A673 (cell line): ENCODE measurements at regions not wholly inside any gene's neighbourhood (a gene's known extent, or its start where the extent isn't known, plus 50 kb on each side); places are given as distances from the start of the nearest gene placed in this dataset.

Source experiments
- BruUV-seq: library from RNA; stranded (reverse); fragments of 400-500 nt; replicated peaks from 2 replicates; lab custom pipeline; 2021; lab: Mats Ljungman, UMichigan
- CTCF ChIA-PET: fragments of 300-600 bp; sonication (Branson Sonifier 250); formaldehyde crosslinking; loops from one replicate; lab custom pipeline; 2022; ENCODE audit warnings: antibody characterized with exemption; lab: Charles Lee
- POLR2A ChIA-PET: fragments of 300-600 bp; sonication (Branson Sonifier 250); formaldehyde crosslinking; loops from one replicate; lab custom pipeline; 2022; ENCODE audit warnings: antibody characterized with exemption; ENCODE audit not compliant: low non-redundant PET; lab: Charles Lee
- DNase-seq: peaks from one replicate; pipeline ENCODE4 v3.0.0-alpha.2; 2015; ENCODE audit warnings: low spot score
- H3K27ac ChIP-seq: fragments of 200-600 bp; sonication (generic); 2 replicates; pipeline ENCODE4 v1.5.1; 2016; ENCODE audit warnings: mixed run types, low read depth, mild to moderate bottlenecking, mixed read lengths, antibody characterized with exemption, low read length; ENCODE audit not compliant: poor library complexity, severe bottlenecking
- H3K27me3 ChIP-seq: fragments of 200-600 bp; sonication (generic); replicated peaks from 2 replicates; pipeline ENCODE4 v1.6.1; 2017; ENCODE audit warnings: mixed run types, low read depth, mild to moderate bottlenecking, mixed read lengths, antibody characterized with exemption, low read length; ENCODE audit not compliant: insufficient read depth, poor library complexity
- H3K36me3 ChIP-seq: fragments of 200-600 bp; sonication (generic); 2 replicates; pipeline ENCODE4 v1.6.1; 2016; ENCODE audit warnings: mixed run types, mild to moderate bottlenecking, mixed read lengths, antibody characterized with exemption, low read length; ENCODE audit not compliant: insufficient read depth, poor library complexity, severe bottlenecking
- H3K4me1 ChIP-seq: fragments of 200-600 bp; sonication (generic); 2 replicates; pipeline ENCODE4 v1.6.1; 2017; ENCODE audit warnings: mixed run types, mild to moderate bottlenecking, mixed read lengths, antibody characterized with exemption, low read length; ENCODE audit not compliant: insufficient read depth, poor library complexity, severe bottlenecking
- H3K4me3 ChIP-seq: fragments of 200-600 bp; sonication (generic); 2 replicates; pipeline ENCODE4 v1.5.1; 2016; ENCODE audit warnings: low read depth, mixed run types, mild to moderate bottlenecking, mixed read lengths, low read length; ENCODE audit not compliant: poor library complexity, severe bottlenecking
- H3K9me3 ChIP-seq: fragments of 200-600 bp; sonication (generic); 2 replicates; pipeline ENCODE4 v1.6.1; 2016; ENCODE audit warnings: mixed run types, low read depth, mild to moderate bottlenecking, mixed read lengths, antibody characterized with exemption, low read length; ENCODE audit not compliant: poor library complexity, severe bottlenecking
- CTCF ChIP-seq: fragments of 300-800, 200-600 bp; sonication (generic); conservative IDR thresholded peaks from 2 replicates; pipeline ENCODE4 v1.5.1; 2017; ENCODE audit warnings: low read depth, mild to moderate bottlenecking, antibody characterized with exemption, low read length, moderate library complexity, mixed read lengths
- EZH2 ChIP-seq: fragments of 200-600 bp; sonication (generic); IDR thresholded peaks from 2 replicates; pipeline ENCODE4 v1.6.1; 2017; ENCODE audit warnings: borderline replicate concordance, low read depth, mild to moderate bottlenecking, mixed read lengths, antibody characterized with exemption, low read length; ENCODE audit not compliant: poor library complexity, severe bottlenecking
- intact Hi-C: fragments of 100-400 bp; cut with micrococcal nuclease; formaldehyde crosslinking; loops from one replicate; pipeline ENCODE4 v1.10.0; 2022; ENCODE audit not compliant: unreplicated experiment

- Histone ChIP-seq H3K4me3 (no peak overlapping the region), H3K36me3 (no peaks in the 10 kb centered on the region), H3K27ac (no peak overlapping the region), H3K4me1 (no peaks in the 10 kb centered on the region), H3K9me3 (no peaks in the 10 kb centered on the region), H3K27me3 (no peaks in the 10 kb centered on the region)
- no peak for DNase-seq
- ChIA-PET CTCF (no interaction called here), POLR2A (no interaction called here)
- TF ChIP-seq CTCF (no peak), EZH2 (no peak)
- intact Hi-C loops: no loop called here
- BruUV-seq: no TSS peak
These were observed 262.9 kb upstream of the EDIL3 start for GRCh38 chr5:84647581-84647980.

- TF ChIP-seq CTCF (no peak), EZH2 (no peak)
- POLR2A ChIA-PET: no interaction called here
- H3K4me3 ChIP-seq: no peak overlapping the region
- no peak overlapping the region for H3K27ac ChIP-seq
- CTCF ChIA-PET: no interaction called here
- H3K4me1 ChIP-seq: no peaks in the 10 kb centered on the region
- BruUV-seq: no TSS peak
- H3K36me3 ChIP-seq: no peaks in the 10 kb centered on the region
- intact Hi-C loops: no loop called here
- no peaks in the 10 kb centered on the region for H3K9me3 ChIP-seq
- no peak for DNase-seq
- no peaks in the 10 kb centered on the region for H3K27me3 ChIP-seq
These were observed 258.1 kb upstream of the EDIL3 start for GRCh38 chr5:84642795-84643194.

GRCh38 chr5:84642324-84642723 lies 257.6 kb upstream of the EDIL3 start:
- H3K27ac ChIP-seq: no peak overlapping the region
- no peak for DNase-seq
- intact Hi-C loops: no loop called here
- POLR2A ChIA-PET: no interaction called here
- H3K4me1 ChIP-seq: no peaks in the 10 kb centered on the region
- no TSS peak for BruUV-seq
- no peaks in the 10 kb centered on the region for H3K27me3 ChIP-seq
- TF ChIP-seq EZH2: no peak
- no peaks in the 10 kb centered on the region for H3K36me3 ChIP-seq
- H3K4me3 ChIP-seq: no peak overlapping the region
- CTCF ChIA-PET: no interaction called here
- no peaks in the 10 kb centered on the region for H3K9me3 ChIP-seq

GRCh38 chr5:84637662-84638375 lies 253.1 kb upstream of the EDIL3 start:
- ChIA-PET POLR2A (no interaction called here), CTCF (no interaction called here)
- intact Hi-C loops: no loop called here

More at GRCh38 chr5:84637662-84638375, 253.1 kb upstream of the EDIL3 start:
- no peaks in the 10 kb centered on the region for H3K4me1 ChIP-seq
- H3K4me3 ChIP-seq: no peak overlapping the region
- H3K27me3 ChIP-seq: no peaks in the 10 kb centered on the region
- H3K36me3 ChIP-seq: no peaks in the 10 kb centered on the region
- no peak for DNase-seq
- H3K9me3 ChIP-seq: no peaks in the 10 kb centered on the region
- TF ChIP-seq EZH2 (no peak), CTCF (no peak)
- BruUV-seq: no TSS peak
- no peak overlapping the region for H3K27ac ChIP-seq
